ENCODE measurements at regions not wholly inside any gene's neighbourhood (a gene's known extent, or its start where the extent isn't known, plus 50 kb on each side); places are given as distances from the start of the nearest gene placed in this dataset.

GRCh38 chr7:98493030-98493778 is 92.3 kb upstream of the BAIAP2L1 start:
- intact Hi-C loops (cut with DNase I, micrococcal nuclease) = no loop called here
- Mint-ChIP-seq H3K27ac (no peak overlapping the region), H3K4me3 (no peak overlapping the region), H3K4me1 (ENCODE audit: low read depth) (no peaks in the 10 kb centered on the region), H3K9me3 (peaks cover 7% of the 10 kb centered on the region), H3K27me3 (peaks cover 6% of the 10 kb centered on the region), H3K36me3 (ENCODE audit: low read depth) (no peaks in the 10 kb centered on the region)
- Histone ChIP-seq H3K9me3 (ENCODE audit: control insufficient read depth in 1 of 2, insufficient read depth in 1 of 2, low read length in 2 of 2) (peaks cover 8 to 22% of the 10 kb centered on the region in 2 experiments), H3K4me3 (ENCODE audit: low read length) (no peak overlapping the region), H3K27ac (ENCODE audit: low read depth in 1 of 2, low read length in 2 of 2) (no peak overlapping the region), H3K36me3 (ENCODE audit: insufficient read depth, low read length) (no peaks in the 10 kb centered on the region), H3K27me3 (ENCODE audit: control insufficient read depth in 1 of 2, insufficient read depth in 2 of 2, low read length in 2 of 2) (peaks cover 0 to 1% of the 10 kb centered on the region in 2 experiments), H3K4me1 (ENCODE audit: insufficient read depth, low read length) (no peaks in the 10 kb centered on the region)
- no peak for TF ChIP-seq CTCF (IDR thresholded peaks at IDR 0.05)
- DNase-seq (no peak), ATAC-seq (ENCODE audit: poor library complexity) (no peak)
- CTCF ChIA-PET = no interaction called here
- POLR2A ChIA-PET = interaction anchor here (0.7 kb wide), 1 partner anchor 36 kb away, joined by 3 read pairs; no protein-coding TSS in a partner anchor

- no peak for TF ChIP-seq CTCF (IDR thresholded peaks at IDR 0.05)
- H3K4me1 ChIP-seq (ENCODE audit: insufficient read depth, low read length) = no peaks in the 10 kb centered on the region
- ChIA-PET CTCF (no interaction called here), POLR2A (no interaction called here)
- H3K27me3 ChIP-seq (ENCODE audit: control insufficient read depth in 1 of 2, insufficient read depth in 2 of 2, low read length in 2 of 2) = peaks cover 0 to 3% of the 10 kb centered on the region in 2 experiments
- H3K9me3 ChIP-seq (ENCODE audit: control insufficient read depth in 1 of 2, insufficient read depth in 1 of 2, low read length in 2 of 2) = no peaks in the 10 kb centered on the region
- H3K4me3 ChIP-seq (ENCODE audit: low read length) = no peak overlapping the region
- H3K4me1 Mint-ChIP-seq (ENCODE audit: low read depth) = no peaks in the 10 kb centered on the region
- no peak overlapping the region for H3K27ac ChIP-seq (ENCODE audit: low read depth in 1 of 2, low read length in 2 of 2)
- H3K9me3 Mint-ChIP-seq = peaks cover 2% of the 10 kb centered on the region
- no peaks in the 10 kb centered on the region for H3K36me3 Mint-ChIP-seq (ENCODE audit: low read depth)
- intact Hi-C loops (cut with DNase I, micrococcal nuclease) = no loop called here
- no peak for DNase-seq
- no peak overlapping the region for H3K27ac Mint-ChIP-seq
- no peaks in the 10 kb centered on the region for H3K36me3 ChIP-seq (ENCODE audit: insufficient read depth, low read length)
- no peak overlapping the region for H3K4me3 Mint-ChIP-seq
- H3K27me3 Mint-ChIP-seq = peaks cover 19% of the 10 kb centered on the region
- ATAC-seq (ENCODE audit: poor library complexity) = no peak
Observed at GRCh38 chr7:98488167-98488566, 87.3 kb upstream of the BAIAP2L1 start.

GRCh38 chr7:98483964-98484545 is 83.2 kb upstream of the BAIAP2L1 start:
- no peaks in the 10 kb centered on the region for H3K36me3 ChIP-seq (ENCODE audit: insufficient read depth, low read length)

More at GRCh38 chr7:98483964-98484545, 83.2 kb upstream of the BAIAP2L1 start:
- H3K4me3 Mint-ChIP-seq = no peak overlapping the region
- H3K4me1 Mint-ChIP-seq (ENCODE audit: low read depth) = no peaks in the 10 kb centered on the region
- no peak overlapping the region for H3K27ac Mint-ChIP-seq
- peaks cover 24% of the 10 kb centered on the region for H3K27me3 Mint-ChIP-seq
- Histone ChIP-seq H3K27ac (ENCODE audit: low read depth in 1 of 2, low read length in 2 of 2) (no peak overlapping the region), H3K4me3 (ENCODE audit: low read length) (no peak overlapping the region), H3K27me3 (ENCODE audit: control insufficient read depth in 1 of 2, insufficient read depth in 2 of 2, low read length in 2 of 2) (peaks cover 0 to 3% of the 10 kb centered on the region in 2 experiments), H3K4me1 (ENCODE audit: insufficient read depth, low read length) (no peaks in the 10 kb centered on the region), H3K9me3 (ENCODE audit: control insufficient read depth in 1 of 2, insufficient read depth in 1 of 2, low read length in 2 of 2) (peaks cover 0 to 8% of the 10 kb centered on the region in 2 experiments)
- TF ChIP-seq CTCF (IDR thresholded peaks at IDR 0.05) = no peak
- H3K9me3 Mint-ChIP-seq = no peaks in the 10 kb centered on the region
- ChIA-PET POLR2A (no interaction called here), CTCF (no interaction called here)
- H3K36me3 Mint-ChIP-seq (ENCODE audit: low read depth) = no peaks in the 10 kb centered on the region
- no peak for DNase-seq
- ATAC-seq (ENCODE audit: poor library complexity) = no peak
- intact Hi-C loops (cut with DNase I, micrococcal nuclease) = no loop called here
